A549 (cell line): ENCODE measurements at regions not wholly inside any gene's neighbourhood (a gene's known extent, or its start where the extent isn't known, plus 50 kb on each side); places are given as distances from the start of the nearest gene placed in this dataset.

Source experiments
- ATAC-seq, 2 experiments: fragments of 200-7000 bp in 1 of 2; fragments of >200 bp in 1 of 2; cut with Nextera tagmentation in 1 of 2; cut with Tn5 transposase in 1 of 2; 3 replicates each; pipeline versions ENCODE4 v1.8.0 to v1.9.1; 2018 to 2020; ENCODE audit warnings: mild to moderate bottlenecking in 1 of 2, moderate library complexity in 1 of 2
- CTCF ChIA-PET: fragments of 300-600 bp; sonication (Branson Sonifier 250); formaldehyde crosslinking; extraction: SDS; loops from one replicate; lab custom pipeline; 2021; ENCODE audit warnings: antibody characterized with exemption, inconsistent platforms; lab: Yijun Ruan, JAX
- POLR2A ChIA-PET: fragments of 350-600 bp; formaldehyde crosslinking; extraction: SDS; loops from one replicate; lab custom pipeline; 2021; ENCODE audit warnings: antibody characterized with exemption, inconsistent platforms; lab: Yijun Ruan, JAX
- DNase-seq, 2 experiments: peaks; one replicate each; pipeline versions ENCODE4 v3.0.0 to v3.0.0-alpha.2; 2011 to 2016; ENCODE audit warnings: low read depth in 1 of 2, low spot score in 1 of 2
- FAIRE-seq: peaks from 2 replicates; lab custom pipeline; 2011; peaks lifted over from hg19 to GRCh38; lab: Jason Lieb, UNC
- H3K27ac ChIP-seq, 2 experiments: fragments of >200 bp; sonication (Bioruptor Twin); formaldehyde crosslinking; 3 replicates each; pipeline ENCODE4 v1.5.1; 2016 to 2017
- H3K4me1 ChIP-seq: fragments of >200 bp; sonication (Bioruptor Twin); formaldehyde crosslinking; 3 replicates; pipeline ENCODE4 v1.6.1; 2016
- H3K4me2 ChIP-seq: fragments of >200 bp; sonication (Bioruptor Twin); formaldehyde crosslinking; 3 replicates; pipeline ENCODE4 v1.6.1; 2016
- H3K4me3 ChIP-seq: fragments of >200 bp; sonication (Bioruptor Twin); formaldehyde crosslinking; 3 replicates; pipeline ENCODE4 v1.5.1; 2016
- H3K9me3 ChIP-seq: fragments of >200 bp; sonication (Bioruptor Twin); formaldehyde crosslinking; 3 replicates; pipeline ENCODE4 v1.6.1; 2016
- CBX2 ChIP-seq: fragments of 200-600 bp; sonication (generic); IDR thresholded peaks from 2 replicates; pipeline ENCODE4 v1.6.1; 2016; ENCODE audit warnings: low read depth, mild to moderate bottlenecking, borderline replicate concordance
- CTCF ChIP-seq: fragments of >200 bp; sonication (Bioruptor Twin); formaldehyde crosslinking; IDR thresholded peaks from 3 replicates; pipeline ENCODE4 v1.5.1; 2016
- EHF ChIP-seq: fragments of 250-450 bp; sonication (Bioruptor Pico); IDR thresholded peaks from 2 replicates; pipeline ENCODE4 v1.5.0; 2020; ENCODE audit warnings: mild to moderate bottlenecking
- EHMT2 ChIP-seq: fragments of 200-600 bp; sonication (generic); IDR thresholded peaks from 2 replicates; pipeline ENCODE4 v1.6.1; 2016; ENCODE audit warnings: antibody characterized with exemption, low read depth, mild to moderate bottlenecking, moderate library complexity
- ELK1 ChIP-seq: fragments of 150-350 bp; IDR thresholded peaks from 2 replicates; pipeline ENCODE4 v1.6.1; 2014; ENCODE audit warnings: low read depth, mild to moderate bottlenecking, low read length
- EP300 ChIP-seq, 2 experiments: fragments of >200 bp; sonication (Bioruptor Twin); formaldehyde crosslinking; IDR thresholded peaks; 2 replicates in 1 of 2; 3 replicates in 1 of 2; pipeline ENCODE4 v1.6.1; 2016 to 2017
- ESRRA ChIP-seq: fragments of 150-350 bp; IDR thresholded peaks from 2 replicates; pipeline ENCODE4 v1.6.1; 2014; ENCODE audit warnings: mild to moderate bottlenecking, low read length, borderline replicate concordance
- FOSL2 ChIP-seq, 2 experiments: fragments of 450-650 bp in 1 of 2; fragments of >200 bp in 1 of 2; sonication (Bioruptor Twin) in 1 of 2; formaldehyde crosslinking; IDR thresholded peaks; 2 replicates each; pipeline versions ENCODE4 v1.5.0 to v1.6.1; 2016 to 2020; ENCODE audit warnings: mild to moderate bottlenecking in 1 of 2, moderate library complexity in 1 of 2
- FOXS1 ChIP-seq: fragments of 250-450 bp; sonication (Bioruptor Pico); IDR thresholded peaks from 2 replicates; pipeline ENCODE4 v1.5.0; 2020; ENCODE audit warnings: mild to moderate bottlenecking, moderate library complexity
- HDAC2 ChIP-seq: fragments of 200-600 bp; sonication (generic); IDR thresholded peaks from 2 replicates; pipeline ENCODE4 v1.6.1; 2016
- HOXA7 ChIP-seq: fragments of 250-450 bp; sonication (Bioruptor Pico); IDR thresholded peaks from 2 replicates; pipeline ENCODE4 v1.5.0; 2020; ENCODE audit warnings: mild to moderate bottlenecking, moderate library complexity
- HOXB13 ChIP-seq: fragments of 250-450 bp; sonication (Bioruptor Pico); IDR thresholded peaks from 2 replicates; pipeline ENCODE4 v1.5.0; 2020; ENCODE audit warnings: low read depth, mild to moderate bottlenecking, moderate library complexity
- HOXB5 ChIP-seq: fragments of 250-450 bp; sonication (Bioruptor Pico); IDR thresholded peaks from 2 replicates; pipeline ENCODE4 v1.5.0; 2020; ENCODE audit warnings: mild to moderate bottlenecking, moderate library complexity
- JUNB ChIP-seq: fragments of >200 bp; sonication (Bioruptor Twin); formaldehyde crosslinking; IDR thresholded peaks from 2 replicates; pipeline ENCODE4 v1.6.1; 2016
- KDM5A ChIP-seq: fragments of 200-600 bp; sonication (generic); IDR thresholded peaks from 2 replicates; pipeline ENCODE4 v1.6.1; 2016; ENCODE audit warnings: antibody characterized with exemption, mild to moderate bottlenecking
- MAFK ChIP-seq: fragments of 450-650 bp; IDR thresholded peaks from 2 replicates; pipeline ENCODE4 v1.6.1; 2014; ENCODE audit not compliant: partially characterized antibody
- NR3C1 ChIP-seq: fragments of >200 bp; sonication (Bioruptor Twin); formaldehyde crosslinking; IDR thresholded peaks from 3 replicates; pipeline ENCODE4 v1.6.1; 2017
- POLR2AphosphoS2 ChIP-seq: conservative IDR thresholded peaks from 2 replicates; pipeline ENCODE4 v1.6.1; 2012; ENCODE audit warnings: low read length, improper control_type of control experiment, inconsistent platforms
- RAD21 ChIP-seq, 2 experiments: fragments of >200 bp in 1 of 2; sonication (Bioruptor Twin) in 1 of 2; formaldehyde crosslinking in 1 of 2; IDR thresholded peaks in 1 of 2; conservative IDR thresholded peaks in 1 of 2; 2 replicates in 1 of 2; 3 replicates in 1 of 2; pipeline ENCODE4 v1.6.1; 2012 to 2018; ENCODE audit warnings: inconsistent platforms in 1 of 2
- TP53 ChIP-seq: fragments of 250-450 bp; sonication (Bioruptor Pico); IDR thresholded peaks from 2 replicates; pipeline ENCODE4 v1.5.0; 2021; ENCODE audit warnings: mild to moderate bottlenecking, moderate library complexity
- ZC3H11A ChIP-seq: fragments of 450-650 bp; IDR thresholded peaks from 2 replicates; pipeline ENCODE4 v1.6.1; 2014; ENCODE audit warnings: antibody characterized with exemption, mild to moderate bottlenecking
- ZFP36 ChIP-seq: fragments of 450-650 bp; IDR thresholded peaks from 2 replicates; pipeline ENCODE4 v1.6.1; 2014; ENCODE audit warnings: borderline replicate concordance; ENCODE audit not compliant: partially characterized antibody
- ZNF302 ChIP-seq: fragments of 250-450 bp; sonication (Bioruptor Pico); IDR thresholded peaks from 2 replicates; pipeline ENCODE4 v1.9.0; 2021; ENCODE audit warnings: inconsistent platforms, mild to moderate bottlenecking, moderate library complexity
- WGBS: methylation state at CpG from one replicate; pipeline ENCODE4 v1.1.6; 2017; ENCODE audit errors: missing lambda C conversion rate; 5-methylcytosine and 5-hydroxymethylcytosine counted together

- H3K9me3 ChIP-seq, result peaks cover 2% of the 10 kb centered on the region; the same call in 1 of the 3 replicates
- ATAC-seq (no peak), FAIRE-seq (no peak), DNase-seq (no peak)
- TF ChIP-seq MAFK (no peak), EHMT2 (no peak), HOXA7 (CRISPR knock-in tag) (no peak), HOXB13 (CRISPR knock-in tag) (no peak), HOXB5 (CRISPR knock-in tag) (no peak), FOSL2 (IDR thresholded peaks at IDR 0.05) (no peak), FOSL2 (CRISPR knock-in tag; IDR thresholded peaks at IDR 0.05) (no peak)
- CTCF ChIA-PET, result no interaction called here
- no peak overlapping the region for H3K27ac ChIP-seq
- H3K4me1 ChIP-seq, result peaks cover 9% of the 10 kb centered on the region; the same call in 1 of the 3 replicates
- H3K4me3 ChIP-seq, result no peak overlapping the region
- peak overlapping the region; percentile 9; the same call in 1 of the 3 replicates for H3K4me2 ChIP-seq
- POLR2A ChIA-PET, result no interaction called here
- 61% methylated on average over 3 of the region's 3 CpGs for WGBS
Observed at GRCh38 chr2:217231724-217232123, 371.9 kb upstream of the TNP1 start.

- no peaks in the 10 kb centered on the region for H3K9me3 ChIP-seq
- ChIA-PET POLR2A (interaction anchor here (0.7 kb wide), 1 partner anchor 213 kb away, joined by 3 read pairs; no protein-coding TSS in a partner anchor), CTCF (interaction anchor here (1.0 kb wide), 1 partner anchor 523 kb away, joined by 3 read pairs; no protein-coding TSS in a partner anchor)
- H3K27ac ChIP-seq, result no peak overlapping the region
- TF ChIP-seq KDM5A (no peak), ZC3H11A (no peak), ZNF302 (CRISPR knock-in tag) (no peak), MAFK (no peak), FOXS1 (CRISPR knock-in tag) (no peak), FOSL2 (IDR thresholded peaks at IDR 0.05) (no peak), FOSL2 (CRISPR knock-in tag; IDR thresholded peaks at IDR 0.05) (no peak), POLR2AphosphoS2 (no peak), HDAC2 (no peak), ELK1 (no peak), TP53 (no peak), EP300 (IDR thresholded peaks at IDR 0.05) (no peak), NR3C1 (no peak)
- 15% methylated on average over 1 of the region's 1 CpG for WGBS
- FAIRE-seq (no peak), DNase-seq (no peak), ATAC-seq (no peak)
- no peak overlapping the region for H3K4me3 ChIP-seq
- peaks cover 9% of the 10 kb centered on the region; the same call in 1 of the 3 replicates for H3K4me1 ChIP-seq
- H3K4me2 ChIP-seq, result peak overlapping the region; percentile 9; the same call in 1 of the 3 replicates
Observed at GRCh38 chr2:217231212-217231611, 371.3 kb upstream of the TNP1 start.

GRCh38 chr2:217228732-217229131, 368.9 kb upstream of the TNP1 start:
- H3K4me3 ChIP-seq, result no peak overlapping the region
- DNase-seq (no peak), ATAC-seq (no peak), FAIRE-seq (no peak)
- WGBS, result 24% methylated on average over 1 of the region's 1 CpG
- ChIA-PET POLR2A (no interaction called here), CTCF (no interaction called here)
- H3K9me3 ChIP-seq, result no peaks in the 10 kb centered on the region
- TF ChIP-seq ZFP36, result no peak
- TF ChIP-seq CBX2, result no peak
- TF ChIP-seq FOSL2 (IDR thresholded peaks at IDR 0.05), result no peak
- TF ChIP-seq FOSL2 (CRISPR knock-in tag; IDR thresholded peaks at IDR 0.05), result no peak
- TF ChIP-seq CTCF, result no peak
- no peak for TF ChIP-seq JUNB
- TF ChIP-seq ESRRA, result no peak
- TF ChIP-seq ELK1, result no peak
- no peak for TF ChIP-seq EHMT2
- TF ChIP-seq RAD21 (conservative IDR thresholded peaks at IDR 0.05 in 1 of 2, IDR thresholded peaks at IDR 0.05 in 1 of 2), result no peak
- TF ChIP-seq EHF (CRISPR knock-in tag), result no peak
- no peak for TF ChIP-seq HOXB5 (CRISPR knock-in tag)
- no peak for TF ChIP-seq NR3C1
- peaks cover 9% of the 10 kb centered on the region; the same call in 1 of the 3 replicates for H3K4me1 ChIP-seq
- H3K4me2 ChIP-seq, result no peak overlapping the region
- H3K27ac ChIP-seq, result no peak overlapping the region
